ENCODE measurements at regions not wholly inside any gene's neighbourhood (a gene's known extent, or its start where the extent isn't known, plus 50 kb on each side); places are given as distances from the start of the nearest gene placed in this dataset.

DNA sequence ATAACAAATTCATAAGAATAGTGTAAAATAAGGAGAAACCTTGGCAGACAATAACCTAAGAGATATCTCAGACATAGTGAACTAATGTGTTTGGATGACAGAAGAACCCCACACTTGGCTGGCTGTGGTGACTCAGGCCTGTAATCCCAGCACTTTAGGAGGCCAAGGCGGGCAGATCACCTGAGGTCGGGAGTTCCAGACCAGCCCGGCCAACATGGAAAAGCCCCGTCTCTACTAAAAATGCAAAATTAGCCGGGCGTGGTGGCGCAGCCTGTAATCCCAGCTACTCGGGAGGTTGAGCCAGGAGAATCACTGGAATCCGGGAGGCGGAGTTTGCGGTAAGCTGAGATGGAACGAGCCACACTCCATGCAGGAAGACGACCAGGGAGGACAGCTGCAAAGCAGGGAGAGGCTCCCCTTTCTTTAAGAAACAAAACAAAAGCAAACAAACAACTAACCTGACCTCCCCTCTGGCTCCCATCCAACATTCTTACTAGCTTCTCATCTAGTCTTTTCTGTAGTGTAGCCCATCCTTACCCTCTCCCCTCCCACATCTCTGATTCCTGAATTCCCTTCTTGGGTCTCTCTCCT is 84.2 kb downstream of the ZNF280B start:
- H2AK5ac ChIP-seq (ENCODE audit: low read depth, low read length), result no peak overlapping the region
- H4K8ac ChIP-seq (ENCODE audit: low read depth in 2 of 2, low read length in 2 of 2), result no peak overlapping the region
- H3K4ac ChIP-seq (ENCODE audit: low read depth, low read length), result no peak overlapping the region
- no peak overlapping the region for H4K91ac ChIP-seq (ENCODE audit: insufficient read depth, low read depth, low read length)
- H3K4me1 ChIP-seq (ENCODE audit: control insufficient read depth, insufficient read depth, low read length), result no peaks in the 10 kb centered on the region
- no peak overlapping the region for H2BK120ac ChIP-seq (ENCODE audit: low read depth, low read length)
- DNase-seq (no peak), ATAC-seq (ENCODE audit: low read depth) (no peak)
- H3K23ac ChIP-seq (ENCODE audit: low read depth, low read length), result no peak overlapping the region
- no peak overlapping the region for H3K18ac ChIP-seq (ENCODE audit: low read depth, low read length)
- BruUV-seq (replicated peaks), result no TSS peak
- no peaks in the 10 kb centered on the region for H4K20me1 ChIP-seq (ENCODE audit: insufficient read depth, low read length)
- H3K79me1 ChIP-seq (ENCODE audit: low read depth in 1 of 2, low read length in 2 of 2), result no peaks in the 10 kb centered on the region
- WGBS, 2 experiments (ENCODE audit: extremely low coverage in 2 of 2, insufficient read length in 1 of 2), result 71% methylated on average over 8 of the region's 13 CpGs; no CpG with 5 or more reads in 1 of the 2 experiments
- H3K4me2 ChIP-seq (ENCODE audit: low read depth, low read length), result no peak overlapping the region
- H2BK15ac ChIP-seq (ENCODE audit: low read depth, low read length), result no peak overlapping the region
- ChIA-PET POLR2A (ENCODE audit: unreplicated experiment) (no interaction called here), CTCF (no interaction called here)
- no peak overlapping the region for H2AK9ac ChIP-seq (replicated peaks; ENCODE audit: low read depth, low read length, poor library complexity)
- H3K27me3 ChIP-seq (ENCODE audit: control insufficient read depth, insufficient read depth, low read length), result peaks cover 25% of the 10 kb centered on the region
- TF ChIP-seq MAZ (IDR thresholded peaks at IDR 0.05; ENCODE audit: borderline replicate concordance, low read depth, low read length) (no peak), SMC3 (IDR thresholded peaks at IDR 0.05; ENCODE audit: low read depth, low read length) (no peak), RFX5 (IDR thresholded peaks at IDR 0.05; ENCODE audit: low read depth, low read length) (no peak), MXI1 (IDR thresholded peaks at IDR 0.05; ENCODE audit: borderline replicate concordance, low read depth, low read length) (no peak), MAFK (IDR thresholded peaks at IDR 0.05; ENCODE audit: low read depth, low read length) (no peak), BHLHE40 (IDR thresholded peaks at IDR 0.05; ENCODE audit: low read depth, low read length) (no peak), POLR2A (IDR thresholded peaks at IDR 0.05; ENCODE audit: low read depth, low read length) (no peak), CHD1 (IDR thresholded peaks at IDR 0.05; ENCODE audit: low read depth, low read length) (no peak), RAD21 (IDR thresholded peaks at IDR 0.05; ENCODE audit: low read length) (no peak), RCOR1 (IDR thresholded peaks at IDR 0.05; ENCODE audit: insufficient replicate concordance, low read length) (no peak), CEBPB (IDR thresholded peaks at IDR 0.05; ENCODE audit: low read depth, low read length) (no peak), FOS (IDR thresholded peaks at IDR 0.05; ENCODE audit: low read depth, low read length) (no peak), NFE2L2 (IDR thresholded peaks at IDR 0.05; ENCODE audit: low read depth, low read length) (no peak)
- TF ChIP-seq, protein P1, sequence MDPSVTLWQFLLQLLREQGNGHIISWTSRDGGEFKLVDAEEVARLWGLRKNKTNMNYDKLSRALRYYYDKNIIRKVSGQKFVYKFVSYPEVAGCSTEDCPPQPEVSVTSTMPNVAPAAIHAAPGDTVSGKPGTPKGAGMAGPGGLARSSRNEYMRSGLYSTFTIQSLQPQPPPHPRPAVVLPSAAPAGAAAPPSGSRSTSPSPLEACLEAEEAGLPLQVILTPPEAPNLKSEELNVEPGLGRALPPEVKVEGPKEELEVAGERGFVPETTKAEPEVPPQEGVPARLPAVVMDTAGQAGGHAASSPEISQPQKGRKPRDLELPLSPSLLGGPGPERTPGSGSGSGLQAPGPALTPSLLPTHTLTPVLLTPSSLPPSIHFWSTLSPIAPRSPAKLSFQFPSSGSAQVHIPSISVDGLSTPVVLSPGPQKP (IDR thresholded peaks at IDR 0.05; ENCODE audit: borderline replicate concordance, low read depth, low read length), result no peak
- TF ChIP-seq, protein P2, sequence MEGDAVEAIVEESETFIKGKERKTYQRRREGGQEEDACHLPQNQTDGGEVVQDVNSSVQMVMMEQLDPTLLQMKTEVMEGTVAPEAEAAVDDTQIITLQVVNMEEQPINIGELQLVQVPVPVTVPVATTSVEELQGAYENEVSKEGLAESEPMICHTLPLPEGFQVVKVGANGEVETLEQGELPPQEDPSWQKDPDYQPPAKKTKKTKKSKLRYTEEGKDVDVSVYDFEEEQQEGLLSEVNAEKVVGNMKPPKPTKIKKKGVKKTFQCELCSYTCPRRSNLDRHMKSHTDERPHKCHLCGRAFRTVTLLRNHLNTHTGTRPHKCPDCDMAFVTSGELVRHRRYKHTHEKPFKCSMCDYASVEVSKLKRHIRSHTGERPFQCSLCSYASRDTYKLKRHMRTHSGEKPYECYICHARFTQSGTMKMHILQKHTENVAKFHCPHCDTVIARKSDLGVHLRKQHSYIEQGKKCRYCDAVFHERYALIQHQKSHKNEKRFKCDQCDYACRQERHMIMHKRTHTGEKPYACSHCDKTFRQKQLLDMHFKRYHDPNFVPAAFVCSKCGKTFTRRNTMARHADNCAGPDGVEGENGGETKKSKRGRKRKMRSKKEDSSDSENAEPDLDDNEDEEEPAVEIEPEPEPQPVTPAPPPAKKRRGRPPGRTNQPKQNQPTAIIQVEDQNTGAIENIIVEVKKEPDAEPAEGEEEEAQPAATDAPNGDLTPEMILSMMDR (conservative IDR thresholded peaks at IDR 0.05; ENCODE audit: low read depth, low read length), result no peak
- TF ChIP-seq, protein P3, sequence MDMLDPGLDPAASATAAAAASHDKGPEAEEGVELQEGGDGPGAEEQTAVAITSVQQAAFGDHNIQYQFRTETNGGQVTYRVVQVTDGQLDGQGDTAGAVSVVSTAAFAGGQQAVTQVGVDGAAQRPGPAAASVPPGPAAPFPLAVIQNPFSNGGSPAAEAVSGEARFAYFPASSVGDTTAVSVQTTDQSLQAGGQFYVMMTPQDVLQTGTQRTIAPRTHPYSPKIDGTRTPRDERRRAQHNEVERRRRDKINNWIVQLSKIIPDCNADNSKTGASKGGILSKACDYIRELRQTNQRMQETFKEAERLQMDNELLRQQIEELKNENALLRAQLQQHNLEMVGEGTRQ (IDR thresholded peaks at IDR 0.05; ENCODE audit: low read depth, low read length), result no peak
- H2BK20ac ChIP-seq (ENCODE audit: low read depth, low read length), result no peak overlapping the region
- H4K5ac ChIP-seq (ENCODE audit: low read depth, low read length), result no peak overlapping the region
- no peak overlapping the region for H3K14ac ChIP-seq (replicated peaks; ENCODE audit: low read depth, low read length)
- in situ Hi-C loops (cut with MboI; ENCODE audit: low sequenced_read_pairs) (no loop called here), intact Hi-C loops (cut with micrococcal nuclease) (no loop called here), dilution Hi-C loops (cut with HindIII; ENCODE audit: low sequenced_read_pairs, unreplicated experiment) (no loop called here)
- H3K9me3 ChIP-seq (ENCODE audit: control insufficient read depth, insufficient read depth, low read length), result no peaks in the 10 kb centered on the region
- H3K4me3 ChIP-seq (ENCODE audit: insufficient read depth, low read depth, low read length), result no peak overlapping the region
- H3K56ac ChIP-seq (ENCODE audit: extremely low read depth, insufficient read depth, low read length), result no peak overlapping the region
- H3K9me1 ChIP-seq (ENCODE audit: insufficient read depth, low read length), result no peaks in the 10 kb centered on the region
- H2AFZ ChIP-seq (replicated peaks; ENCODE audit: low read length, poor library complexity), result no peak overlapping the region
- no peaks in the 10 kb centered on the region for H3K36me3 ChIP-seq (ENCODE audit: control insufficient read depth, insufficient read depth, low read length)
- no peak overlapping the region for H3K9ac ChIP-seq (ENCODE audit: low read depth, low read length)
- H3K27ac ChIP-seq (ENCODE audit: insufficient read depth, low read length), result no peak overlapping the region
- H2BK5ac ChIP-seq (ENCODE audit: low read depth, low read length, poor library complexity, severe bottlenecking), result no peak overlapping the region

Measured in IMR-90 (cell line).